Thoracic aorta (tissue), 2 donors: ENCODE measurements at regions not wholly inside any gene's neighbourhood (a gene's known extent, or its start where the extent isn't known, plus 50 kb on each side); places are given as distances from the start of the nearest gene placed in this dataset.

Source experiments
- ATAC-seq: fragments of 150-250 bp; one replicate; pipeline ENCODE4 v1.8.0; 2017; ENCODE audit warnings: low read depth; ENCODE audit not compliant: insufficient number of reproducible peaks, low FRiP score
- DNase-seq: peaks from one replicate; pipeline ENCODE4 v3.0.0-alpha.2; 2020; ENCODE audit warnings: low spot score
- H3K27ac ChIP-seq, 2 donors: fragments of 200-600 bp; sonication (generic); 1 replicate in 1 of 2; 2 replicates in 1 of 2; pipeline ENCODE4 v1.5.1; 2016; ENCODE audit warnings: mild to moderate bottlenecking in 2 of 2, moderate library complexity in 2 of 2
- H3K27me3 ChIP-seq: fragments of 200-600 bp; sonication (generic); replicated peaks from 2 replicates; pipeline ENCODE4 v1.6.0; 2016; ENCODE audit warnings: mild to moderate bottlenecking; ENCODE audit not compliant: insufficient read depth
- H3K36me3 ChIP-seq: fragments of 200-600 bp; sonication (generic); one replicate; pipeline ENCODE4 v1.5.1; 2016
- H3K4me1 ChIP-seq, 2 donors: fragments of 200-600 bp; sonication (generic); 1 replicate in 1 of 2; 2 replicates in 1 of 2; pipeline versions ENCODE4 v1.5.1 to v1.6.0; 2016; ENCODE audit warnings: low read depth in 2 of 2, mild to moderate bottlenecking in 1 of 2; ENCODE audit not compliant: control insufficient read depth in 1 of 2
- H3K4me3 ChIP-seq: fragments of 200-600 bp; sonication (generic); 2 replicates; pipeline ENCODE4 v1.5.1; 2016; ENCODE audit warnings: mild to moderate bottlenecking
- H3K9me3 ChIP-seq: fragments of 200-600 bp; sonication (generic); 2 replicates; pipeline ENCODE4 v1.5.1; 2016
- TF ChIP-seq, protein P1 (sequence below): fragments of 200-600 bp; sonication (generic); IDR thresholded peaks from one replicate; pipeline ENCODE4 v1.5.1; 2019; ENCODE audit warnings: antibody characterized with exemption

DNA sequence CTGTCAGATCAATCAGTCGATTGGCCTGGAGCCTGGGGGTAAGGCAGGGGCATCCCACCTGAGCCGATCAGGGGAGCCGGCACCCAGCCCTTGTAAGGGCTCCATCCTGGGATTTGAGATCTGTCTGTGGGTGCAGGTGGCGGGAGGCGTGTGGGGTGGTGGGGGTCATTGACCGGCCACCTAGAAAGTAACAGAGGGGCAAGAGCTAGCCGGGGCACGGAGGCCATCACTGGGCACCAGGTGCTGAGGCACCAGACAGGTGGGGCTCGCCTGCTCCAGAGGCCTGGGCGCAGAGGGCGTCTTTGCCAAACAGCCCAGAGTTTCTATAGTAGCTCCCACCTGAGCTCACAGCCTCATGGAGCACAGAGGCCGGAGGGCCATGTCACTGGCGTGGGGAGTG, 55.5 kb upstream of the ADGRA1 start:
- Histone ChIP-seq H3K27me3 (no peaks in the 10 kb centered on the region), H3K4me1 (no peaks in the 10 kb centered on the region), H3K9me3 (no peaks in the 10 kb centered on the region), H3K4me3 (no peak overlapping the region), H3K36me3 (no peaks in the 10 kb centered on the region), H3K27ac (no peak overlapping the region)
- ATAC-seq (no peak), DNase-seq (no peak)
- TF ChIP-seq, protein P1, sequence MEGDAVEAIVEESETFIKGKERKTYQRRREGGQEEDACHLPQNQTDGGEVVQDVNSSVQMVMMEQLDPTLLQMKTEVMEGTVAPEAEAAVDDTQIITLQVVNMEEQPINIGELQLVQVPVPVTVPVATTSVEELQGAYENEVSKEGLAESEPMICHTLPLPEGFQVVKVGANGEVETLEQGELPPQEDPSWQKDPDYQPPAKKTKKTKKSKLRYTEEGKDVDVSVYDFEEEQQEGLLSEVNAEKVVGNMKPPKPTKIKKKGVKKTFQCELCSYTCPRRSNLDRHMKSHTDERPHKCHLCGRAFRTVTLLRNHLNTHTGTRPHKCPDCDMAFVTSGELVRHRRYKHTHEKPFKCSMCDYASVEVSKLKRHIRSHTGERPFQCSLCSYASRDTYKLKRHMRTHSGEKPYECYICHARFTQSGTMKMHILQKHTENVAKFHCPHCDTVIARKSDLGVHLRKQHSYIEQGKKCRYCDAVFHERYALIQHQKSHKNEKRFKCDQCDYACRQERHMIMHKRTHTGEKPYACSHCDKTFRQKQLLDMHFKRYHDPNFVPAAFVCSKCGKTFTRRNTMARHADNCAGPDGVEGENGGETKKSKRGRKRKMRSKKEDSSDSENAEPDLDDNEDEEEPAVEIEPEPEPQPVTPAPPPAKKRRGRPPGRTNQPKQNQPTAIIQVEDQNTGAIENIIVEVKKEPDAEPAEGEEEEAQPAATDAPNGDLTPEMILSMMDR = no peak

DNA sequence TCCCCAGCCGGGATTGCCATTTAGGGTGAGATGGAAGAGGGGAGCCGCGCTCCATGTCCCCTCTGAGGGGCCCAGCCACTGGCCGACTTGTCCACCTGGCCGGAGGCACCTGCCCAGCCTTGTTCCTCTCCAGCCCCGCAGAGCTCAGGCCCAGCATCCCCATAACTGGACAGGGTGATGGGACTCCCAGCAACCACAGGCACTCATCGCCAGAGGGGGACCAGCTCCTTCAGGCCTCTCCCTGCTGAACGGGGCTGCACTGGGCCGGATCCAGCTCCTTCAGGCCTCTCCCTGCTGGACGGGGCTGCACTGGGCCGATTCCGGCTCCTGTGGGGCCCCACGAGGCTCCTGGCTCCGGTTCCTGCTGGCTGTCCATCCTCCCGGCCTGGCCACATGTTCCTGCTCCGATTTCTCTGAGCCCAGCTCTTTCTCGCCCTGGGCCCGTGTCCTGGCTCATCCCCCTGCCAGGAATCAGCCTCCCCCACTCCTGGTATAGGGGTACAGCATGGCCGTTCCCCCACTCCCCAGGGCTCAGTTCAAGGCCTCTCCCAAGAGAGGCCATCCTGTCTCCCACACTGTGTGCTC, 56.1 kb upstream of the ADGRA1 start:
- H3K4me3 ChIP-seq = no peak overlapping the region
- ATAC-seq (no peak), DNase-seq (no peak)
- H3K27me3 ChIP-seq = no peaks in the 10 kb centered on the region
- no peak overlapping the region for H3K27ac ChIP-seq
- H3K36me3 ChIP-seq = no peaks in the 10 kb centered on the region
- H3K9me3 ChIP-seq = no peaks in the 10 kb centered on the region
- H3K4me1 ChIP-seq = no peaks in the 10 kb centered on the region
- TF ChIP-seq, protein P1 = no peak

DNA sequence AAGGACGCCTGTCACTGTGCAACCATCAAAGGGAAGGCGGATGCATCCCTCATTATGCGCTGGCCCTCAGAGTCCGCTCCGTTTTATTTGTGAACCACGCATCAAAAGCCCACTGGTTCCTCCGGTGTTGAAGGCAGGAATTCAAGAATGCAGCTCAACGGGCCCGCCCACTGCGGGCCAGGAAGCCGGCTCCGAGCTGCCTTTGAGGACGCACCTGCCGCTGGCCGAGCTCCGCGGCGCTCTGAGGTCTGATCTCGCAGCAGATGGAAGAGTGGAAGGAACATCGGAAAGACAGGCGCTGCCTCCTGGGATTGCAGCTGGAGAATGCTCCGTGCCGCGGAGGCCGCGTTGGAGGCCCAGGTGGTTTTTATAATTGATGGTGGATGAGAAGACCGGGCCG, 56.9 kb upstream of the ADGRA1 start:
- no peaks in the 10 kb centered on the region for H3K4me1 ChIP-seq
- no peaks in the 10 kb centered on the region for H3K9me3 ChIP-seq
- TF ChIP-seq, protein P1 = no peak
- DNase-seq (no peak), ATAC-seq (no peak)
- no peak overlapping the region for H3K27ac ChIP-seq
- H3K4me3 ChIP-seq = no peak overlapping the region
- no peaks in the 10 kb centered on the region for H3K27me3 ChIP-seq
- H3K36me3 ChIP-seq = no peaks in the 10 kb centered on the region

DNA sequence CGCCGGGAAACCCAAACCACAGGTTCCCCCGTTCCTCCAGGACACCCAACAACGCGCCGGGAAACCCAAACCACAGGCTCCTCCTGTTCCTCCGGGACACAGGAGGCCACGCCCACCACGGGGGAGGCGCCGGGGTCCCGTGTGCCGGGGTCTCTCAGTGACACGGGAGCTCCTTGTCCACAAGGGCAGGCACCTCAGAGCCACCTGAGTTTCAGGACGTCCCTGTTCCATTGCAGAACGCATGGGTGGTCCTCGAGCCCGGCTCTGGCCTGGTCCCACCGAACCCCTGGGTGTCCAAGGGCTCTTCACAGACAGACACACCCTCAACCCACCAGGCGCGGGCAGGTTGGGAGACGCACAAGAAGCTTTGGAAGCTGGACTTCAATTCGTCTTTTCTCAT, 57.6 kb upstream of the ADGRA1 start:
- no peaks in the 10 kb centered on the region for H3K9me3 ChIP-seq
- H3K27me3 ChIP-seq = no peaks in the 10 kb centered on the region
- DNase-seq (no peak), ATAC-seq (no peak)
- no peak overlapping the region for H3K4me3 ChIP-seq
- H3K36me3 ChIP-seq = no peaks in the 10 kb centered on the region
- TF ChIP-seq, protein P1 = no peak
- H3K4me1 ChIP-seq = no peaks in the 10 kb centered on the region
- H3K27ac ChIP-seq = no peak overlapping the region

DNA sequence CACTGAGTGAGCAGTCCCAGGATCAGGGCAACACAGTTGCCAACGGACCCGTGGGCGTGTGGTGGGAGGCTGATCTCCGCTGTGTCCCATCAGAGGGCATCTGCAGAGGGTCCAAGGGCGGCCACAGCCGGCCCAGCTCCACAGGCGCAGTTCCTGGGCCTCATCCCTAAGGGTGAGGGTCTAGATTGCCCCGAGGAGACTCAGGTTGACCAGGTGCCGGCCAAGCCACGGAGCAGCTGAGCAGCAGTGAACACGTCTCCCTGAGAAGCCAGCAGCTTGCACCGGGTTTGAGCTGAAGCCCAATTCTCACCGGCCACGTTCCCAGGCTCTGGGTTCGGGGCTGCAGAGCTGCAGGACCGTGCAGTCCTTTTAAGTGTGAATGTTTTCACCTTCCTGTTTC, 58.8 kb upstream of the ADGRA1 start:
- no peaks in the 10 kb centered on the region for H3K36me3 ChIP-seq
- H3K27me3 ChIP-seq = no peaks in the 10 kb centered on the region
- no peaks in the 10 kb centered on the region for H3K9me3 ChIP-seq
- no peak overlapping the region for H3K4me3 ChIP-seq
- no peak for DNase-seq
- TF ChIP-seq, protein P1 = no peak
- no peak overlapping the region for H3K27ac ChIP-seq
- no peaks in the 10 kb centered on the region for H3K4me1 ChIP-seq
- no peak for ATAC-seq
